GM12875 (cell line): ENCODE measurements at regions not wholly inside any gene's neighbourhood (a gene's known extent, or its start where the extent isn't known, plus 50 kb on each side); places are given as distances from the start of the nearest gene placed in this dataset.

Experiments
- H3K4me3 ChIP-seq: one replicate; pipeline ENCODE4 v1.5.1; 2011; ENCODE audit warnings: low read depth, low read length, control low read depth
- CTCF ChIP-seq: IDR thresholded peaks from 2 replicates; pipeline ENCODE4 v1.5.1; 2011; ENCODE audit warnings: low read depth, mild to moderate bottlenecking, control low read depth, inconsistent platforms, low read length, moderate library complexity, borderline replicate concordance; ENCODE audit not compliant: insufficient read depth

- no peak overlapping the region for H3K4me3 ChIP-seq
- TF ChIP-seq CTCF = 0 out of 2 replicates have a peak, but pooled peaks have one; percentile 3
These were observed 96.4 kb upstream of the SHISA6 start for GRCh38 chr17:11144358-11145233.

- H3K4me3 ChIP-seq = no peak overlapping the region
- TF ChIP-seq CTCF = no peak
These were observed 98.8 kb upstream of the SHISA6 start for GRCh38 chr17:11142231-11142630.

GRCh38 chr17:11140501-11140900, 100.5 kb upstream of the SHISA6 start:
- H3K4me3 ChIP-seq = no peak overlapping the region
- no peak for TF ChIP-seq CTCF

- TF ChIP-seq CTCF = no peak
- no peak overlapping the region for H3K4me3 ChIP-seq
These were observed 101.0 kb upstream of the SHISA6 start for GRCh38 chr17:11140043-11140442.

GRCh38 chr17:11138023-11138422, 103.0 kb upstream of the SHISA6 start:
- H3K4me3 ChIP-seq = no peak overlapping the region
- no peak for TF ChIP-seq CTCF

GRCh38 chr17:11135819-11136218, 105.2 kb upstream of the SHISA6 start:
- no peak overlapping the region for H3K4me3 ChIP-seq
- no peak for TF ChIP-seq CTCF

- H3K4me3 ChIP-seq = no peak overlapping the region
These were observed 110.6 kb upstream of the SHISA6 start for GRCh38 chr17:11130367-11130766.

More at GRCh38 chr17:11130367-11130766, 110.6 kb upstream of the SHISA6 start:
- TF ChIP-seq CTCF = no peak
